A673 (cell line): ENCODE measurements at regions not wholly inside any gene's neighbourhood (a gene's known extent, or its start where the extent isn't known, plus 50 kb on each side); places are given as distances from the start of the nearest gene placed in this dataset.
"Not testable (repeated sequence)": the region's sequence is repeated elsewhere in the genome, so short reads cannot be mapped to it uniquely, and the experiment has no call there.

Source experiments
- BruUV-seq: library from RNA; stranded (reverse); fragments of 400-500 nt; replicated peaks from 2 replicates; lab custom pipeline; 2021; lab: Mats Ljungman, UMichigan
- CTCF ChIA-PET: fragments of 300-600 bp; sonication (Branson Sonifier 250); formaldehyde crosslinking; loops from one replicate; lab custom pipeline; 2022; ENCODE audit warnings: antibody characterized with exemption; lab: Charles Lee
- POLR2A ChIA-PET: fragments of 300-600 bp; sonication (Branson Sonifier 250); formaldehyde crosslinking; loops from one replicate; lab custom pipeline; 2022; ENCODE audit warnings: antibody characterized with exemption; ENCODE audit not compliant: low non-redundant PET; lab: Charles Lee
- DNase-seq: peaks from one replicate; pipeline ENCODE4 v3.0.0-alpha.2; 2015; ENCODE audit warnings: low spot score
- H3K27ac ChIP-seq: fragments of 200-600 bp; sonication (generic); 2 replicates; pipeline ENCODE4 v1.5.1; 2016; ENCODE audit warnings: mixed run types, low read depth, mild to moderate bottlenecking, mixed read lengths, antibody characterized with exemption, low read length; ENCODE audit not compliant: poor library complexity, severe bottlenecking
- H3K27me3 ChIP-seq: fragments of 200-600 bp; sonication (generic); replicated peaks from 2 replicates; pipeline ENCODE4 v1.6.1; 2017; ENCODE audit warnings: mixed run types, low read depth, mild to moderate bottlenecking, mixed read lengths, antibody characterized with exemption, low read length; ENCODE audit not compliant: insufficient read depth, poor library complexity
- H3K36me3 ChIP-seq: fragments of 200-600 bp; sonication (generic); 2 replicates; pipeline ENCODE4 v1.6.1; 2016; ENCODE audit warnings: mixed run types, mild to moderate bottlenecking, mixed read lengths, antibody characterized with exemption, low read length; ENCODE audit not compliant: insufficient read depth, poor library complexity, severe bottlenecking
- H3K4me1 ChIP-seq: fragments of 200-600 bp; sonication (generic); 2 replicates; pipeline ENCODE4 v1.6.1; 2017; ENCODE audit warnings: mixed run types, mild to moderate bottlenecking, mixed read lengths, antibody characterized with exemption, low read length; ENCODE audit not compliant: insufficient read depth, poor library complexity, severe bottlenecking
- H3K4me3 ChIP-seq: fragments of 200-600 bp; sonication (generic); 2 replicates; pipeline ENCODE4 v1.5.1; 2016; ENCODE audit warnings: low read depth, mixed run types, mild to moderate bottlenecking, mixed read lengths, low read length; ENCODE audit not compliant: poor library complexity, severe bottlenecking
- H3K9me3 ChIP-seq: fragments of 200-600 bp; sonication (generic); 2 replicates; pipeline ENCODE4 v1.6.1; 2016; ENCODE audit warnings: mixed run types, low read depth, mild to moderate bottlenecking, mixed read lengths, antibody characterized with exemption, low read length; ENCODE audit not compliant: poor library complexity, severe bottlenecking
- CTCF ChIP-seq: fragments of 300-800, 200-600 bp; sonication (generic); conservative IDR thresholded peaks from 2 replicates; pipeline ENCODE4 v1.5.1; 2017; ENCODE audit warnings: low read depth, mild to moderate bottlenecking, antibody characterized with exemption, low read length, moderate library complexity, mixed read lengths
- EZH2 ChIP-seq: fragments of 200-600 bp; sonication (generic); IDR thresholded peaks from 2 replicates; pipeline ENCODE4 v1.6.1; 2017; ENCODE audit warnings: borderline replicate concordance, low read depth, mild to moderate bottlenecking, mixed read lengths, antibody characterized with exemption, low read length; ENCODE audit not compliant: poor library complexity, severe bottlenecking
- intact Hi-C: fragments of 100-400 bp; cut with micrococcal nuclease; formaldehyde crosslinking; loops from one replicate; pipeline ENCODE4 v1.10.0; 2022; ENCODE audit not compliant: unreplicated experiment

GRCh38 chr11:16528639-16529038, 172.3 kb upstream of the SOX6 start:
- ChIA-PET POLR2A (no interaction called here), CTCF (no interaction called here)
- H3K36me3 ChIP-seq, result no peaks in the 10 kb centered on the region
- intact Hi-C loops, result no loop called here
- no peak overlapping the region for H3K27ac ChIP-seq
- H3K9me3 ChIP-seq, result no peaks in the 10 kb centered on the region
- TF ChIP-seq EZH2, result no peak
- TF ChIP-seq CTCF, result no peak
- no TSS peak for BruUV-seq
- no peak overlapping the region for H3K4me3 ChIP-seq
- H3K27me3 ChIP-seq, result no peaks in the 10 kb centered on the region
- H3K4me1 ChIP-seq, result peaks cover 27% of the 10 kb centered on the region
- DNase-seq, result peak; percentile 68

GRCh38 chr11:16527525-16528246, 171.3 kb upstream of the SOX6 start:
- Histone ChIP-seq H3K9me3 (no peaks in the 10 kb centered on the region), H3K27me3 (no peaks in the 10 kb centered on the region), H3K36me3 (no peaks in the 10 kb centered on the region), H3K4me3 (no peak overlapping the region), H3K27ac (no peak overlapping the region), H3K4me1 (peaks cover 27% of the 10 kb centered on the region)
- POLR2A ChIA-PET, result no interaction called here
- BruUV-seq, result no TSS peak
- CTCF ChIA-PET, result no interaction called here
- intact Hi-C loops, result no loop called here
- TF ChIP-seq CTCF (no peak), EZH2 (no peak)
- no peak for DNase-seq

GRCh38 chr11:16526947-16527346, 170.6 kb upstream of the SOX6 start:
- ChIA-PET CTCF (no interaction called here), POLR2A (no interaction called here)
- intact Hi-C loops, result no loop called here
- Histone ChIP-seq H3K9me3 (no peaks in the 10 kb centered on the region), H3K27ac (no peak overlapping the region), H3K27me3 (no peaks in the 10 kb centered on the region), H3K4me1 (peaks cover 27% of the 10 kb centered on the region), H3K4me3 (no peak overlapping the region), H3K36me3 (no peaks in the 10 kb centered on the region)
- DNase-seq, result no peak
- TF ChIP-seq CTCF, result no peak
- TF ChIP-seq EZH2, result no peak
- no TSS peak for BruUV-seq

GRCh38 chr11:16520713-16521112, 164.4 kb upstream of the SOX6 start:
- H3K4me3 ChIP-seq, POLR2A ChIA-PET, H3K9me3 ChIP-seq, H3K27me3 ChIP-seq, CTCF ChIA-PET, H3K4me1 ChIP-seq, intact Hi-C loops, H3K36me3 ChIP-seq, H3K27ac ChIP-seq, BruUV-seq, DNase-seq: not testable (repeated sequence)
